AML-193 (cell line): ENCODE measurements at regions not wholly inside any gene's neighbourhood (a gene's known extent, or its start where the extent isn't known, plus 50 kb on each side); places are given as distances from the start of the nearest gene placed in this dataset.
"Not testable (repeated sequence)": the region's sequence is repeated elsewhere in the genome, so short reads cannot be mapped to it uniquely, and the experiment has no call there.

Experiments
- DNase-seq, 2 experiments: peaks; one replicate each; lab custom pipeline; 2025; lab: John Stamatoyannopoulos, UW

- no peak for DNase-seq
Observed at GRCh38 chr4:111400741-111401140, 744.5 kb upstream of the FAM241A start.

GRCh38 chr4:111404673-111405072 is 740.6 kb upstream of the FAM241A start:
- no peak for DNase-seq

GRCh38 chr4:111405989-111406388 is 739.3 kb upstream of the FAM241A start:
- no peak for DNase-seq

- DNase-seq: no peak
Observed at GRCh38 chr4:111410571-111410970, 734.7 kb upstream of the FAM241A start.

- no peak for DNase-seq
Observed at GRCh38 chr4:111417521-111417920, 727.7 kb upstream of the FAM241A start.

- DNase-seq: no peak
Observed at GRCh38 chr4:111433441-111433840, 711.8 kb upstream of the FAM241A start.

GRCh38 chr4:111434586-111434985 is 710.7 kb upstream of the FAM241A start:
- DNase-seq: no peak

GRCh38 chr4:111435986-111436744 is 709.1 kb upstream of the FAM241A start:
- DNase-seq: no peak

- DNase-seq: no peak
Observed at GRCh38 chr4:111441687-111442086, 703.6 kb upstream of the FAM241A start.

GRCh38 chr4:111444836-111445235 is 700.4 kb upstream of the FAM241A start:
- DNase-seq: not testable (repeated sequence)

GRCh38 chr4:111449657-111450056 is 695.6 kb upstream of the FAM241A start:
- no peak for DNase-seq

- DNase-seq: no peak
Observed at GRCh38 chr4:111450867-111451266, 694.4 kb upstream of the FAM241A start.

GRCh38 chr4:111453216-111453615 is 692.0 kb upstream of the FAM241A start:
- no peak for DNase-seq

GRCh38 chr4:111454961-111455360 is 690.3 kb upstream of the FAM241A start:
- no peak for DNase-seq

GRCh38 chr4:111464251-111465045 is 680.8 kb upstream of the FAM241A start:
- DNase-seq: no peak

GRCh38 chr4:111466811-111467604 is 678.2 kb upstream of the FAM241A start:
- no peak for DNase-seq

GRCh38 chr4:111475001-111475400 is 670.3 kb upstream of the FAM241A start:
- no peak for DNase-seq

GRCh38 chr4:111475666-111476065 is 669.6 kb upstream of the FAM241A start:
- no peak for DNase-seq

GRCh38 chr4:111480510-111480909 is 664.7 kb upstream of the FAM241A start:
- DNase-seq: no peak

- no peak for DNase-seq
Observed at GRCh38 chr4:111483375-111484169, 661.7 kb upstream of the FAM241A start.

GRCh38 chr4:111492496-111492895 is 652.8 kb upstream of the FAM241A start:
- no peak for DNase-seq

- no peak for DNase-seq
Observed at GRCh38 chr4:111494471-111494870, 650.8 kb upstream of the FAM241A start.
